HCT116 (cell line): ENCODE measurements at regions not wholly inside any gene's neighbourhood (a gene's known extent, or its start where the extent isn't known, plus 50 kb on each side); places are given as distances from the start of the nearest gene placed in this dataset.

Experiments
- ATAC-seq: fragments of 200-7000 bp; cut with Tn5 transposase; 2 replicates; pipeline ENCODE4 v1.9.1; 2020; ENCODE audit warnings: mild to moderate bottlenecking, moderate library complexity
- BruUV-seq: library from RNA; stranded (reverse); fragments of 400-500 nt; replicated peaks from 2 replicates; lab custom pipeline; 2021; lab: Mats Ljungman, UMichigan
- CTCF ChIA-PET: fragments of 300-600 bp; sonication (Branson Sonifier 250); formaldehyde crosslinking; loops from one replicate; lab custom pipeline; 2021; ENCODE audit warnings: antibody characterized with exemption; lab: Charles Lee
- POLR2A ChIA-PET: fragments of 300-600, 350-600 bp; sonication (Branson Sonifier 250); formaldehyde crosslinking; loops from one replicate; lab custom pipeline; 2021; ENCODE audit warnings: antibody characterized with exemption; lab: Charles Lee
- RAD21 ChIA-PET, 2 experiments: fragments of 300-600 bp; sonication (Branson Sonifier 250); formaldehyde crosslinking; loops; one replicate each; lab custom pipeline; 2023; ENCODE audit warnings: low total read pairs in 2 of 2; ENCODE audit not compliant: uncharacterized antibody in 2 of 2, unreplicated experiment in 2 of 2, low non-redundant PET in 1 of 2; lab: Charles Lee
- DNase-seq: peaks from one replicate; pipeline ENCODE4 v3.0.0-alpha.2; 2010; ENCODE audit warnings: low read depth, low spot score
- H2AFZ ChIP-seq: fragments of 200-600 bp; shearing (Covaris generic), sonication (generic); 2 replicates; pipeline ENCODE4 v1.6.1; 2017; ENCODE audit warnings: low read depth, mixed run types, mixed read lengths, antibody characterized with exemption, low read length; ENCODE audit not compliant: poor library complexity, severe bottlenecking
- H3K27ac ChIP-seq: 2 replicates; pipeline ENCODE4 v1.5.1; 2012; ENCODE audit warnings: low read depth, low read length
- H3K27me3 ChIP-seq: fragments of 200-600 bp; sonication (generic); 2 replicates; pipeline ENCODE4 v1.6.1; 2016; ENCODE audit warnings: mixed run types, low read length, mixed read lengths; ENCODE audit not compliant: insufficient read depth
- H3K36me3 ChIP-seq, 2 experiments: fragments of 200-500 bp in 1 of 2; fragments of 200-600 bp in 1 of 2; sonication (Bioruptor generic) in 1 of 2; sonication (generic) in 1 of 2; 2 replicates each; pipeline versions ENCODE4 v1.5.1 to v1.6.1; 2014 to 2016; ENCODE audit warnings: low read length in 2 of 2, inconsistent platforms in 1 of 2, mixed read lengths in 1 of 2, mixed run types in 1 of 2; ENCODE audit not compliant: insufficient read depth in 2 of 2, control insufficient read depth in 1 of 2
- H3K4me1 ChIP-seq, 2 experiments: fragments of 200-600 bp in 1 of 2; sonication (generic) in 1 of 2; 2 replicates each; pipeline versions ENCODE4 v1.5.1 to v1.6.1; 2012 to 2017; ENCODE audit warnings: low read length in 2 of 2, inconsistent platforms in 1 of 2, mild to moderate bottlenecking in 1 of 2, mixed read lengths in 1 of 2, mixed run types in 1 of 2, moderate library complexity in 1 of 2; ENCODE audit not compliant: insufficient read depth in 2 of 2, control insufficient read depth in 1 of 2
- H3K4me2 ChIP-seq: fragments of 200-600 bp; sonication (generic); 2 replicates; pipeline ENCODE4 v1.6.1; 2017; ENCODE audit warnings: mixed run types, low read length, mixed read lengths
- H3K4me3 ChIP-seq, 2 experiments: fragments of 200-600 bp in 1 of 2; sonication (generic) in 1 of 2; replicated peaks in 1 of 2; 2 replicates each; pipeline ENCODE4 v1.5.1; 2011 to 2016; ENCODE audit warnings: low read length in 2 of 2, control low read depth in 1 of 2, low read depth in 1 of 2, mild to moderate bottlenecking in 1 of 2, mixed read lengths in 1 of 2, mixed run types in 1 of 2
- H3K79me2 ChIP-seq: fragments of 200-600 bp; sonication (generic); 2 replicates; pipeline ENCODE4 v1.6.1; 2017; ENCODE audit warnings: mild to moderate bottlenecking, mixed run types, low read length, moderate library complexity, mixed read lengths; ENCODE audit not compliant: insufficient read depth
- H3K9ac ChIP-seq: fragments of 200-600 bp; sonication (generic); 2 replicates; pipeline ENCODE4 v1.6.1; 2016; ENCODE audit warnings: low read length, mixed read lengths
- H3K9me2 ChIP-seq: fragments of 200-600 bp; sonication (generic), shearing (Covaris generic); 2 replicates; pipeline ENCODE4 v1.6.1; 2017; ENCODE audit warnings: mixed run types, mild to moderate bottlenecking, moderate library complexity; ENCODE audit not compliant: insufficient read depth
- H3K9me3 ChIP-seq, 2 experiments: fragments of 200-500 bp in 1 of 2; fragments of 200-600 bp in 1 of 2; sonication (Bioruptor generic) in 1 of 2; sonication (generic) in 1 of 2; 2 replicates each; pipeline ENCODE4 v1.6.1; 2014 to 2017; ENCODE audit warnings: low read length in 2 of 2, mixed read lengths in 2 of 2, inconsistent platforms in 1 of 2, low read depth in 1 of 2, mild to moderate bottlenecking in 1 of 2, mixed run types in 1 of 2, moderate library complexity in 1 of 2; ENCODE audit not compliant: control insufficient read depth in 1 of 2, insufficient read depth in 1 of 2
- H4K20me1 ChIP-seq: fragments of 200-600 bp; sonication (generic), shearing (Covaris generic); 2 replicates; pipeline ENCODE4 v1.6.1; 2017; ENCODE audit warnings: mixed run types, mild to moderate bottlenecking, moderate library complexity; ENCODE audit not compliant: insufficient read depth
- ATF3 ChIP-seq: IDR thresholded peaks from 2 replicates; pipeline ENCODE4 v1.6.1; 2012
- CBX3 ChIP-seq: IDR thresholded peaks from 2 replicates; pipeline ENCODE4 v1.6.1; 2012; ENCODE audit warnings: low read depth
- CEBPB ChIP-seq: IDR thresholded peaks from 2 replicates; pipeline ENCODE4 v1.6.1; 2012; ENCODE audit warnings: low read depth
- CTCF ChIP-seq, 3 experiments: fragments of 200-600 bp in 1 of 3; sonication (generic) in 1 of 3; IDR thresholded peaks in 2 of 3; conservative IDR thresholded peaks in 1 of 3; 2 replicates each; pipeline ENCODE4 v1.5.1; 2012 to 2017; ENCODE audit warnings: low read depth in 2 of 3, low read length in 2 of 3, antibody characterized with exemption in 1 of 3, borderline replicate concordance in 1 of 3, control low read depth in 1 of 3, mild to moderate bottlenecking in 1 of 3, mixed read lengths in 1 of 3, mixed run types in 1 of 3, moderate library complexity in 1 of 3; ENCODE audit not compliant: insufficient read depth in 1 of 3
- EZH2phosphoT487 ChIP-seq: fragments of 200-600 bp; IDR thresholded peaks from 2 replicates; pipeline ENCODE4 v1.6.1; 2018; ENCODE audit warnings: antibody characterized with exemption, borderline replicate concordance
- POLR2A ChIP-seq: IDR thresholded peaks from 2 replicates; pipeline ENCODE4 v1.7.0; 2011; ENCODE audit warnings: borderline replicate concordance; ENCODE audit not compliant: insufficient read depth, insufficient read length; ENCODE audit errors: extremely low read depth
- RAD21 ChIP-seq: IDR thresholded peaks from 2 replicates; pipeline ENCODE4 v1.6.1; 2012; ENCODE audit warnings: low read depth, mild to moderate bottlenecking
- SIN3A ChIP-seq: IDR thresholded peaks from 2 replicates; pipeline ENCODE4 v1.6.1; 2012; ENCODE audit warnings: low read depth
- SP1 ChIP-seq: IDR thresholded peaks from 2 replicates; pipeline ENCODE4 v1.6.1; 2012; ENCODE audit warnings: low read depth
- SRF ChIP-seq: IDR thresholded peaks from 2 replicates; pipeline ENCODE4 v1.6.1; 2012; ENCODE audit warnings: low read depth
- TCF7L2 ChIP-seq: IDR thresholded peaks from 2 replicates; pipeline ENCODE4 v1.7.0; 2011; ENCODE audit warnings: borderline replicate concordance, inconsistent platforms; ENCODE audit not compliant: insufficient read depth, insufficient read length; ENCODE audit errors: extremely low read depth
- ZBTB33 ChIP-seq: IDR thresholded peaks from 2 replicates; pipeline ENCODE4 v1.6.1; 2011; ENCODE audit warnings: mild to moderate bottlenecking, low read length, moderate library complexity; ENCODE audit not compliant: insufficient replicate concordance; ENCODE audit errors: extremely low read depth
- ZFX ChIP-seq: fragments of 450-650 bp; IDR thresholded peaks from 2 replicates; pipeline ENCODE4 v1.6.1; 2017
- intact Hi-C: fragments of 100-400 bp; cut with micrococcal nuclease; formaldehyde crosslinking; loops from 2 replicates; pipeline ENCODE4 v1.10.0; 2022

GRCh38 chr9:99430301-99430700 is 208.2 kb downstream of the SEC61B start:
- no peak for DNase-seq

GRCh38 chr9:99431103-99431502 is 209.0 kb downstream of the SEC61B start:
- intact Hi-C loops: loop anchor here (10.0 kb wide), 1 partner anchor 354 kb away; no protein-coding TSS in a partner anchor
- ChIA-PET POLR2A (no interaction called here), CTCF (no interaction called here), RAD21 (no interaction called here)
- Histone ChIP-seq H3K27ac (no peak overlapping the region), H3K9me2 (no peaks in the 10 kb centered on the region), H2AFZ (no peak overlapping the region), H3K36me3 (no peaks in the 10 kb centered on the region), H3K79me2 (no peaks in the 10 kb centered on the region), H3K4me1 (peaks cover 19 to 24% of the 10 kb centered on the region in 2 experiments), H4K20me1 (no peaks in the 10 kb centered on the region), H3K4me3 (no peak overlapping the region), H3K9ac (no peak overlapping the region), H3K4me2 (no peak overlapping the region), H3K27me3 (no peaks in the 10 kb centered on the region), H3K9me3 (no peaks in the 10 kb centered on the region)
- no peak for ATAC-seq
- DNase-seq: no peak
- BruUV-seq: no TSS peak
- TF ChIP-seq CEBPB: no peak
- TF ChIP-seq CTCF (IDR thresholded peaks at IDR 0.05 in 2 of 3, conservative IDR thresholded peaks at IDR 0.05 in 1 of 3; ENCODE audit: borderline replicate concordance in 1 of 3, insufficient read depth in 1 of 3, low read depth in 2 of 3, low read length in 2 of 3): no peak
- TF ChIP-seq SP1: no peak
- TF ChIP-seq TCF7L2: no peak
- TF ChIP-seq RAD21: no peak
- no peak for TF ChIP-seq SIN3A
- TF ChIP-seq ATF3: no peak
- no peak for TF ChIP-seq EZH2phosphoT487
- TF ChIP-seq ZFX: no peak
- TF ChIP-seq POLR2A: no peak

More at GRCh38 chr9:99430301-99430700, 208.2 kb downstream of the SEC61B start:
- no peak overlapping the region for H3K9ac ChIP-seq
- RAD21 ChIA-PET: no interaction called here
- no peak for TF ChIP-seq ATF3
- no peak for TF ChIP-seq CBX3
- TF ChIP-seq SRF: no peak
- no peak for TF ChIP-seq ZBTB33
- TF ChIP-seq, all 23 proteins: peak for 0
- CTCF ChIA-PET: no interaction called here
- no peak overlapping the region for H2AFZ ChIP-seq
- no TSS peak for BruUV-seq
- H3K79me2 ChIP-seq: no peaks in the 10 kb centered on the region
- peaks cover 19 to 24% of the 10 kb centered on the region in 2 experiments for H3K4me1 ChIP-seq
- no peaks in the 10 kb centered on the region for H3K9me2 ChIP-seq
- H3K4me3 ChIP-seq: no peak overlapping the region
- no peaks in the 10 kb centered on the region for H3K27me3 ChIP-seq
- H4K20me1 ChIP-seq: no peaks in the 10 kb centered on the region
- intact Hi-C loops: loop anchor here (10.0 kb wide), 1 partner anchor 354 kb away; no protein-coding TSS in a partner anchor
- POLR2A ChIA-PET: no interaction called here
- no peaks in the 10 kb centered on the region for H3K9me3 ChIP-seq
- no peak overlapping the region for H3K4me2 ChIP-seq
- no peak for ATAC-seq
- H3K27ac ChIP-seq: no peak overlapping the region
- H3K36me3 ChIP-seq: no peaks in the 10 kb centered on the region
